Ovary (tissue), 3 donors: ENCODE measurements at regions not wholly inside any gene's neighbourhood (a gene's known extent, or its start where the extent isn't known, plus 50 kb on each side); places are given as distances from the start of the nearest gene placed in this dataset.

ENCODE experiments used
- CTCF ChIP-seq, 3 donors: fragments of 450-650 bp in 2 of 3; fragments of 200-600 bp in 1 of 3; IDR thresholded peaks; one replicate each; pipeline versions ENCODE4 v1.5.1 to v1.8.0; 2016 to 2022; ENCODE audit warnings: antibody characterized with exemption in 3 of 3, mild to moderate bottlenecking in 1 of 3
- POLR2A ChIP-seq: fragments of 450-650 bp; IDR thresholded peaks from one replicate; pipeline ENCODE4 v1.6.1; 2017; ENCODE audit warnings: antibody characterized with exemption, mild to moderate bottlenecking, moderate library complexity
- donor health status: DM: no; HTN: no; CAD: no.

- TF ChIP-seq POLR2A, result no peak
- no peak for TF ChIP-seq CTCF (IDR thresholded peaks at IDR 0.05)
Observed at GRCh38 chr20:19929481-19930145, 87.5 kb upstream of the NAA20 start.
